ENCODE measurements at regions not wholly inside any gene's neighbourhood (a gene's known extent, or its start where the extent isn't known, plus 50 kb on each side); places are given as distances from the start of the nearest gene placed in this dataset.

- in situ Hi-C loops (cut with MboI) (no loop called here), intact Hi-C loops (cut with micrococcal nuclease; ENCODE audit: unreplicated experiment) (no loop called here)
- ChIA-PET POLR2A (no interaction called here), RAD21 (ENCODE audit: unreplicated experiment) (no interaction called here), CTCF (no interaction called here), SMC1A (ENCODE audit: uncharacterized antibody, unreplicated experiment) (no interaction called here)
- H3K4me2 ChIP-seq (ENCODE audit: control insufficient read depth, insufficient read depth), result no peak overlapping the region
- WGBS (ENCODE audit: insufficient coverage, insufficient replicate concordance, low lambda C conversion rate, missing lambda C conversion rate), result 96% methylated on average over 2 of the region's 2 CpGs
- H3K36me3 ChIP-seq (ENCODE audit: control insufficient read depth in 2 of 2, insufficient read depth in 2 of 2, low read length in 1 of 2), result no peaks in the 10 kb centered on the region
- DNase-seq (ENCODE audit: low read depth, low spot score), result no peak
- no peak overlapping the region for H3K9ac ChIP-seq (ENCODE audit: control insufficient read depth, insufficient read depth, low read length)
- no TSS peak for BruUV-seq (replicated peaks)
- no peaks in the 10 kb centered on the region for H3K4me1 ChIP-seq (ENCODE audit: control insufficient read depth, insufficient read depth, low read length)
- no peaks in the 10 kb centered on the region for H4K20me1 ChIP-seq (ENCODE audit: control insufficient read depth, insufficient read depth)
- TF ChIP-seq CBFB (IDR thresholded peaks at IDR 0.05; ENCODE audit: low read depth), result no peak
- TF ChIP-seq SMARCA5 (IDR thresholded peaks at IDR 0.05), result no peak
- no peak for TF ChIP-seq ATF3 (IDR thresholded peaks at IDR 0.05; ENCODE audit: borderline replicate concordance, extremely low read depth, low read depth, low read length)
- TF ChIP-seq RCOR1 (conservative IDR thresholded peaks at IDR 0.05; ENCODE audit: low read depth, low read length), result no peak
- TF ChIP-seq YBX1 (IDR thresholded peaks at IDR 0.05), result no peak
- no peak for TF ChIP-seq POLR2AphosphoS2 (IDR thresholded peaks at IDR 0.05; ENCODE audit: low read depth, low read length)
- no peak for TF ChIP-seq CBX5 (IDR thresholded peaks at IDR 0.05; ENCODE audit: low read depth)
- no peak for TF ChIP-seq SMAD1 (IDR thresholded peaks at IDR 0.05; ENCODE audit: low read depth, partially characterized antibody)
- TF ChIP-seq BRCA1 (IDR thresholded peaks at IDR 0.05; ENCODE audit: low read depth, low read length), result no peak
- TF ChIP-seq IRF3 (IDR thresholded peaks at IDR 0.05), result no peak
- TF ChIP-seq RBBP5 (conservative IDR thresholded peaks at IDR 0.05), result no peak
- no peak for TF ChIP-seq MTA2 (IDR thresholded peaks at IDR 0.05; ENCODE audit: low read depth)
- no peak for TF ChIP-seq MEF2A (IDR thresholded peaks at IDR 0.05; ENCODE audit: insufficient read depth, low read depth, low read length)
- no peak for TF ChIP-seq RFX5 (IDR thresholded peaks at IDR 0.05; ENCODE audit: low read depth, low read length)
- no peak for TF ChIP-seq MEF2B (IDR thresholded peaks at IDR 0.05; ENCODE audit: partially characterized antibody, poor library complexity, severe bottlenecking)
- TF ChIP-seq, protein P1, sequence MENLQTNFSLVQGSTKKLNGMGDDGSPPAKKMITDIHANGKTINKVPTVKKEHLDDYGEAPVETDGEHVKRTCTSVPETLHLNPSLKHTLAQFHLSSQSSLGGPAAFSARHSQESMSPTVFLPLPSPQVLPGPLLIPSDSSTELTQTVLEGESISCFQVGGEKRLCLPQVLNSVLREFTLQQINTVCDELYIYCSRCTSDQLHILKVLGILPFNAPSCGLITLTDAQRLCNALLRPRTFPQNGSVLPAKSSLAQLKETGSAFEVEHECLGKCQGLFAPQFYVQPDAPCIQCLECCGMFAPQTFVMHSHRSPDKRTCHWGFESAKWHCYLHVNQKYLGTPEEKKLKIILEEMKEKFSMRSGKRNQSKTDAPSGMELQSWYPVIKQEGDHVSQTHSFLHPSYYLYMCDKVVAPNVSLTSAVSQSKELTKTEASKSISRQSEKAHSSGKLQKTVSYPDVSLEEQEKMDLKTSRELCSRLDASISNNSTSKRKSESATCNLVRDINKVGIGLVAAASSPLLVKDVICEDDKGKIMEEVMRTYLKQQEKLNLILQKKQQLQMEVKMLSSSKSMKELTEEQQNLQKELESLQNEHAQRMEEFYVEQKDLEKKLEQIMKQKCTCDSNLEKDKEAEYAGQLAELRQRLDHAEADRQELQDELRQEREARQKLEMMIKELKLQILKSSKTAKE (IDR thresholded peaks at IDR 0.05; ENCODE audit: low read depth, poor library complexity, severe bottlenecking), result no peak
- no peak for TF ChIP-seq PBX3 (IDR thresholded peaks at IDR 0.05; ENCODE audit: insufficient replicate concordance, low read depth, low read length)
- TF ChIP-seq SP1 (IDR thresholded peaks at IDR 0.05; ENCODE audit: low read depth, low read length), result no peak
- H2AFZ ChIP-seq (ENCODE audit: control insufficient read depth, low read depth, low read length), result no peak overlapping the region
- H3K27ac ChIP-seq (ENCODE audit: control insufficient read depth, insufficient read depth), result no peak overlapping the region
- no peak for ATAC-seq
- FAIRE-seq, result no peak
- no peaks in the 10 kb centered on the region for H3K79me2 ChIP-seq (ENCODE audit: control insufficient read depth, insufficient read depth, low read length)
- H3K9me3 ChIP-seq (replicated peaks; ENCODE audit: control insufficient read depth, insufficient read depth, low read length), result no peaks in the 10 kb centered on the region
- no peak overlapping the region for H3K4me3 ChIP-seq
- H3K27me3 ChIP-seq (replicated peaks in 1 of 2; ENCODE audit: control insufficient read depth in 2 of 2, insufficient read depth in 2 of 2, low read length in 1 of 2), result no peaks in the 10 kb centered on the region
Observed at GRCh38 chr14:66420251-66421006, 65.7 kb upstream of the CCDC196 start.

All from GM12878 (cell line).